WI38 (cell line): ENCODE measurements at regions not wholly inside any gene's neighbourhood (a gene's known extent, or its start where the extent isn't known, plus 50 kb on each side); places are given as distances from the start of the nearest gene placed in this dataset.

Source experiments
- H3K4me3 ChIP-seq: 2 replicates; pipeline ENCODE4 v1.5.1; 2011; ENCODE audit warnings: low read depth, mild to moderate bottlenecking, control low read depth, low read length
- TF ChIP-seq, protein P1 (sequence below): IDR thresholded peaks from 2 replicates; pipeline ENCODE4 v1.5.1; 2012; ENCODE audit warnings: low read depth, mild to moderate bottlenecking, control low read depth, low read length

DNA sequence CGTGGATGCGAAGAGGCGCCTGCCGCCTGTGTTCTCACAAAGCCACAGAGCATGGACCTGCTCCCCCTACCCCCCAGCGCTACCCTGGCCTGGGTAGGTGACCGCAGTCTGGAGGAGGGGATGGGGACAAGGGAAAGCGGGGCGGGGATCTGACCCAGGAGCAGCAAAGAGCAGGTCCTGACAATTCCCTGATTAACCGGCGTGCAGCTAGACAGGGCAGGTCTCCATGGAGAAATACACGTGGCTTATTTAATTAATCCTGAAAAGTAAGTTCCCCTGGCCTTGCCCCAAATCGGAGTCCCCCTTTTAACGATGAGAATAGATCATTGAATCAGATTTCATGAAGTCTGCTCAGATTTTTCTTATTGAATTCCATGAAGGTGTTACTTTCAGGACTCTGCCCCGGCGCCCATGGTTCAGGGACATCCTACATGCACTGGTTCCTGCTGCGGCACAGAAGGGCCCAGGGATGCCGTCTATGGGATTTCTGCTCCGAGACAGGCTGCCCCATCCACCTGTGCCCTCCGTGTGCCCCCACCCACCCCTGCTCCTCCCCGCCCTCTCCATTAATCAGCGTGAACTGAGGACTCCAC, 251.0 kb upstream of the SFSWAP start:
- TF ChIP-seq, protein P1, sequence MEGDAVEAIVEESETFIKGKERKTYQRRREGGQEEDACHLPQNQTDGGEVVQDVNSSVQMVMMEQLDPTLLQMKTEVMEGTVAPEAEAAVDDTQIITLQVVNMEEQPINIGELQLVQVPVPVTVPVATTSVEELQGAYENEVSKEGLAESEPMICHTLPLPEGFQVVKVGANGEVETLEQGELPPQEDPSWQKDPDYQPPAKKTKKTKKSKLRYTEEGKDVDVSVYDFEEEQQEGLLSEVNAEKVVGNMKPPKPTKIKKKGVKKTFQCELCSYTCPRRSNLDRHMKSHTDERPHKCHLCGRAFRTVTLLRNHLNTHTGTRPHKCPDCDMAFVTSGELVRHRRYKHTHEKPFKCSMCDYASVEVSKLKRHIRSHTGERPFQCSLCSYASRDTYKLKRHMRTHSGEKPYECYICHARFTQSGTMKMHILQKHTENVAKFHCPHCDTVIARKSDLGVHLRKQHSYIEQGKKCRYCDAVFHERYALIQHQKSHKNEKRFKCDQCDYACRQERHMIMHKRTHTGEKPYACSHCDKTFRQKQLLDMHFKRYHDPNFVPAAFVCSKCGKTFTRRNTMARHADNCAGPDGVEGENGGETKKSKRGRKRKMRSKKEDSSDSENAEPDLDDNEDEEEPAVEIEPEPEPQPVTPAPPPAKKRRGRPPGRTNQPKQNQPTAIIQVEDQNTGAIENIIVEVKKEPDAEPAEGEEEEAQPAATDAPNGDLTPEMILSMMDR, result no peak
- no peak overlapping the region for H3K4me3 ChIP-seq

DNA sequence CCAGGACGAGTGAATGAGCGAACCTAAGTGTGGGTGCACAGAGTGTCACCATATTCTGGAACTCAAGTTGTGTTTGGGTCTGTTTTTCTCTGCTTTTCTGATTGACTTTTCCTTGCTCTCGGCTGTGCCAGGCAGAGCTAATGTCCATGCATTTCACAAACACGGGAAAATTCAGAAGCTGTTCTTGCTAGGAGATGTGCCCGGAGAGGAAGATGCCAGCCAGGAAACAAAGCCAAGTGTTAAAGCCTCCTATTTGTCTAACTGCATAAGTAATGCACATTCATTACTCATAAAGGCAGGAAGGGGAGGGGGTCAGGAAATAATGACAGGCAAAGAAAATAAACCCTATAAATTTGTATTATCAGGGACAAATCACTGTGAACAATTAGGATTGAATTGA, 250.4 kb upstream of the SFSWAP start:
- H3K4me3 ChIP-seq, result no peak overlapping the region
- TF ChIP-seq, protein P1, result no peak

GRCh38 chr12:131461096-131461495, 249.8 kb upstream of the SFSWAP start:
- TF ChIP-seq, protein P1, result no peak

DNA sequence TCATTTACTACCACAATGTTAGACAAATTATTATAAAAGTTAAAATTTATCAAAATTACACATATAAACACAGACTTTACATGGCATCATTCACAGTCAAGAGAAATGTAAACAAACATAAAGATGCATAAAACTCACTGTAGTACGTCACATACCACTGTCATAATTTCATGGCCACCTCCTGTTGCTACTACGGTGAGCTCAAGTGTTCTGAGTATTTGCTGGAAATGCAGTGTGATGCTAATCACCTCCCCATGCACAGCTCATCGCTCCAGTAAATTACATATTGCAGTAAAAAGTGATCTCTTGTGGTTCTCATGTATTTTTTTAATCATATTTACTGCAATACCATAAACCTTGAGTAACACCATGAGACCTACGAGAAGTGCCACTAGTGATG, 247.7 kb upstream of the SFSWAP start:
- TF ChIP-seq, protein P1, result no peak
- no peak overlapping the region for H3K4me3 ChIP-seq

More at GRCh38 chr12:131461096-131461495, 249.8 kb upstream of the SFSWAP start:
- no peak overlapping the region for H3K4me3 ChIP-seq

GRCh38 chr12:131464081-131464480, 246.8 kb upstream of the SFSWAP start:
- H3K4me3 ChIP-seq, result no peak overlapping the region

GRCh38 chr12:131466306-131466705, 244.6 kb upstream of the SFSWAP start:
- TF ChIP-seq, protein P1, result no peak

More at GRCh38 chr12:131464081-131464480, 246.8 kb upstream of the SFSWAP start:
- TF ChIP-seq, protein P1, result no peak

DNA sequence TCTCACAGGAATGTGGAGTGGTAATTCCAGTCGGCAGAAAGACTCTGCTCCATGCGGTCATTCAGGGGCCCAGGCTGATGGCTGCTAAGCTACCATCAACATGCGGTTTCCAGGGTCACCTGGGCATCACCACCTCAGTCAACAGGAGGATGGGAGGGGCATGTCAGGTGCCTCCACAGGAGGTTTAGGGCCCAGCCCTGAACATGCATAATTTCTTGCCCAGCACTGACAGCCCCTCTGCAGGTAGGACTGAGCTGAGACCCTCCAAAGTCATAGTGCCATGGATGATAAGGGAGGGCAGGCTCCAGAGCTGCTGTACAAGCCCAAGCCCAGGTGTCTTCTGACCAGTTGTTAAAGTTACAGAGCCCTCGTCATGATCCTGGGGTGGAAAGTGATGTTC, 244.0 kb upstream of the SFSWAP start:
- no peak overlapping the region for H3K4me3 ChIP-seq
- TF ChIP-seq, protein P1, result no peak

More at GRCh38 chr12:131466306-131466705, 244.6 kb upstream of the SFSWAP start:
- H3K4me3 ChIP-seq, result no peak overlapping the region
